ENCODE measurements at regions not wholly inside any gene's neighbourhood (a gene's known extent, or its start where the extent isn't known, plus 50 kb on each side); places are given as distances from the start of the nearest gene placed in this dataset.

DNA sequence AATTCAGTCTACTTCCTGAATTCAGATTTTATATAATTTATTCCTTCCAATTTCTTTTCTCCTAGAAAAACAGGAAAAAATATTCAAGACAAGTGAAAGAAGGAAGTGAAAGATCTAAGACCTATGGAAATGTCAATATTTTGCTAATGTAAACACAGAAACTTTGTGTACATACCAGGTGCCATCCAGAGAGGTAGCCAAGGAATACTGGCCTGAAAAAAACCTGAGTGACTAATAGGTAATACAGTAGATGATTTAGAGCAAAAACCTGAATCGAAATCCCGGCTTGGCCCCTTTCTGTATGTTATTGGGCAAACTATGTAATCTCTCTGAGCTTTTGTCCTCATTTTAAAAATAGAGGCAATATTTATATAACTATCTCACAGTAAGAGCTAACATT, 59.2 kb upstream of the FSHB start:
- Mint-ChIP-seq H3K4me3 (ENCODE audit: unreplicated experiment) (no peak overlapping the region), H3K27me3 (ENCODE audit: unreplicated experiment) (no peaks in the 10 kb centered on the region), H3K9me3 (ENCODE audit: unreplicated experiment) (no peaks in the 10 kb centered on the region), H3K36me3 (ENCODE audit: unreplicated experiment) (peaks cover 7% of the 10 kb centered on the region), H3K4me1 (ENCODE audit: low read depth, unreplicated experiment) (no peaks in the 10 kb centered on the region), H3K27ac (ENCODE audit: unreplicated experiment) (no peak overlapping the region)
- TF ChIP-seq, protein P1, sequence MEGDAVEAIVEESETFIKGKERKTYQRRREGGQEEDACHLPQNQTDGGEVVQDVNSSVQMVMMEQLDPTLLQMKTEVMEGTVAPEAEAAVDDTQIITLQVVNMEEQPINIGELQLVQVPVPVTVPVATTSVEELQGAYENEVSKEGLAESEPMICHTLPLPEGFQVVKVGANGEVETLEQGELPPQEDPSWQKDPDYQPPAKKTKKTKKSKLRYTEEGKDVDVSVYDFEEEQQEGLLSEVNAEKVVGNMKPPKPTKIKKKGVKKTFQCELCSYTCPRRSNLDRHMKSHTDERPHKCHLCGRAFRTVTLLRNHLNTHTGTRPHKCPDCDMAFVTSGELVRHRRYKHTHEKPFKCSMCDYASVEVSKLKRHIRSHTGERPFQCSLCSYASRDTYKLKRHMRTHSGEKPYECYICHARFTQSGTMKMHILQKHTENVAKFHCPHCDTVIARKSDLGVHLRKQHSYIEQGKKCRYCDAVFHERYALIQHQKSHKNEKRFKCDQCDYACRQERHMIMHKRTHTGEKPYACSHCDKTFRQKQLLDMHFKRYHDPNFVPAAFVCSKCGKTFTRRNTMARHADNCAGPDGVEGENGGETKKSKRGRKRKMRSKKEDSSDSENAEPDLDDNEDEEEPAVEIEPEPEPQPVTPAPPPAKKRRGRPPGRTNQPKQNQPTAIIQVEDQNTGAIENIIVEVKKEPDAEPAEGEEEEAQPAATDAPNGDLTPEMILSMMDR (IDR thresholded peaks at IDR 0.05; ENCODE audit: partially characterized antibody, unreplicated experiment), result no peak
- DNase-seq, result no peak

DNA sequence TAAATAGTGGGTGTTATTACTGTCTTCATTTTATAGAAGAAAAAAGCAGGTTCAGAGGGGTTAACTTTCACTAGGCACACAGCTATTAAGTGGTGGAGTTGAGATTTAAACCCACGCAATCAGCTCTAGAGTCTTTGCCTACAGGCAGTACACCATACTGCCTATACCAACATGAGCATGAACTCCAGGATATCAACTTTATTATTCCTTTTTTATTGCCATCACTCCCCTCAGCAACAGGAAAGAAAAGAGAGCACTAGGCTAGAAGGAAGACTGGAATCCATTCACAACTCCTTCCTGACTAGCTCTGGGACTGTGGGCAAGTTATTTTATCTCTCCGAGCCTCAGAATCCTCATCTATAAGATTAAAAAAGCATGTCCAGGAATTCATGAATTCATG, 58.7 kb upstream of the FSHB start:
- DNase-seq, result no peak
- H3K4me1 Mint-ChIP-seq (ENCODE audit: low read depth, unreplicated experiment), result no peaks in the 10 kb centered on the region
- H3K9me3 Mint-ChIP-seq (ENCODE audit: unreplicated experiment), result no peaks in the 10 kb centered on the region
- TF ChIP-seq, protein P1 (IDR thresholded peaks at IDR 0.05; ENCODE audit: partially characterized antibody, unreplicated experiment), result no peak
- no peak overlapping the region for H3K4me3 Mint-ChIP-seq (ENCODE audit: unreplicated experiment)
- no peaks in the 10 kb centered on the region for H3K27me3 Mint-ChIP-seq (ENCODE audit: unreplicated experiment)
- H3K27ac Mint-ChIP-seq (ENCODE audit: unreplicated experiment), result no peak overlapping the region
- H3K36me3 Mint-ChIP-seq (ENCODE audit: unreplicated experiment), result peaks cover 9% of the 10 kb centered on the region

DNA sequence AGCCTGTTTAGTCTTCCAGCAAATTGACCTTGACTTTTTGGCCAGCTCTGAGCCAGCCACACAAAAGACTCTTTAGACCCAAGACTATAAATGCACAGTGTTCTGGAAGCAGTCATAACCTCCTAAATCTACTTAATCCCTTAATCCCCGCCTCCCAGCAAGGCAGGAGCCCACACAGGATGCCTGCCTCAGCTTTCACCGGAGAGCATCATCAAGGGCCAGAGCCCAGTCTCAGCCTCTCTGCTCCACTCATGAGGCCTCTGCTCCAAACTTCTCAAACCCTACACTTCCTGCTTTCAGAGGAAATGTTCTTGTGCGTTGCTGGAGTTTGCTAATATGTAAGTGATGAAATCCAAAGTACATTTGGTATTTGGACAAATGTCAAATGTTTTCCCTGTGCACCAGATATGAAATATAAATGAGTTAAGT, 57.9 kb upstream of the FSHB start:
- no peaks in the 10 kb centered on the region for H3K27me3 Mint-ChIP-seq (ENCODE audit: unreplicated experiment)
- H3K4me3 Mint-ChIP-seq (ENCODE audit: unreplicated experiment), result no peak overlapping the region

DNA sequence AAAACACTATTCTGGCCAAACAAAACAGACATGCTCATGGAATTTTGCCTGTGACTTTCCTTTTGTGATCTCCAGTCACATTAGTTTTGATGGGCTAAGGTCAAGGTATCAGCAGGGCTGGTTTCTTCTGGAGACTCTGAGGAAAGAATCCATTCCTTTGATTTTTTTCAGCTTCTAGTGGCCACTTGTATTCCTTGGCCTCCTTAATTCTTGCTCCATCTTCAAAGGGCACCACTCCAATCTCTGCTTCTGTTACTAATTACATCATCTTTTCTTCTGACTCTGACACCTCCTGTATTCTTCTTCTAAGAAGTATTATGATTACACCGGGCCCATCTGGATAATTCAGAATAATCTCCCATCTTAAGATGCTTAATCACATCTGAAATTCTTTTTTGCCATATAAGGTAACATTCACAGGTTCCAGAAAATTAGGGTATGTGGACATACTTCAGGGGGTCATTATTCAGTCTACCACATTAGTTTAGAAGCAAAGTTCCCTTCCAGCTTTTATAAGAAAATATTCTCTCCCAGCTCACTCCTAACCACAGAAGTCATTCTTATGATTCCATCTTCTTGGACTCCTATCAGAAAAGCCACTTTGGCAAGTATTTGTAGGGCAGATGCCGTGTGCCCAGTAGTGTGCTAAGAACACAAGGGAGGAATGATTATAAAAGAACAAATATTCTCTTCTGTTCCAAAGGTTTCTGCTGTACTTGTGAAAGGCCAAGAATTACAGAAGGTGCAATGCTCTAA, 56.4 kb upstream of the FSHB start:
- Mint-ChIP-seq H3K4me1 (ENCODE audit: low read depth, unreplicated experiment) (no peaks in the 10 kb centered on the region), H3K27ac (ENCODE audit: unreplicated experiment) (no peak overlapping the region), H3K4me3 (ENCODE audit: unreplicated experiment) (no peak overlapping the region), H3K36me3 (ENCODE audit: unreplicated experiment) (peaks cover 9% of the 10 kb centered on the region), H3K9me3 (ENCODE audit: unreplicated experiment) (peaks cover 2% of the 10 kb centered on the region), H3K27me3 (ENCODE audit: unreplicated experiment) (no peaks in the 10 kb centered on the region)
- TF ChIP-seq, protein P1 (IDR thresholded peaks at IDR 0.05; ENCODE audit: partially characterized antibody, unreplicated experiment), result no peak
- DNase-seq, result no peak

More for the DNA sequence above, 57.9 kb upstream of the FSHB start:
- Mint-ChIP-seq H3K36me3 (ENCODE audit: unreplicated experiment) (peaks cover 9% of the 10 kb centered on the region), H3K9me3 (ENCODE audit: unreplicated experiment) (peaks cover 2% of the 10 kb centered on the region), H3K4me1 (ENCODE audit: low read depth, unreplicated experiment) (no peaks in the 10 kb centered on the region), H3K27ac (ENCODE audit: unreplicated experiment) (no peak overlapping the region)
- no peak for DNase-seq
- TF ChIP-seq, protein P1 (IDR thresholded peaks at IDR 0.05; ENCODE audit: partially characterized antibody, unreplicated experiment), result no peak

Measured in glutamatergic neuron (in vitro differentiated cells).